ENCODE measurements at regions not wholly inside any gene's neighbourhood (a gene's known extent, or its start where the extent isn't known, plus 50 kb on each side); places are given as distances from the start of the nearest gene placed in this dataset.

GRCh38 chr11:70921804-70922203 is 330.6 kb downstream of the SHANK2 start:
- H3K4me3 ChIP-seq (ENCODE audit: low read depth, low read length): no peak overlapping the region
- DNase-seq (ENCODE audit: low read depth): no peak
- TF ChIP-seq CTCF (IDR thresholded peaks at IDR 0.05; ENCODE audit: low read depth, low read length) (no peak), POLR2A (IDR thresholded peaks at IDR 0.05; ENCODE audit: extremely low read depth, insufficient read length) (no peak), MAX (IDR thresholded peaks at IDR 0.05; ENCODE audit: low read depth, low read length) (no peak), MYC (IDR thresholded peaks at IDR 0.05; ENCODE audit: low read depth, low read length) (no peak)

GRCh38 chr11:70924108-70924507 is 328.3 kb downstream of the SHANK2 start:
- TF ChIP-seq CTCF (IDR thresholded peaks at IDR 0.05; ENCODE audit: low read depth, low read length) (no peak), MYC (IDR thresholded peaks at IDR 0.05; ENCODE audit: low read depth, low read length) (no peak), MAX (IDR thresholded peaks at IDR 0.05; ENCODE audit: low read depth, low read length) (no peak), POLR2A (IDR thresholded peaks at IDR 0.05; ENCODE audit: extremely low read depth, insufficient read length) (no peak)
- DNase-seq (ENCODE audit: low read depth): no peak
- H3K4me3 ChIP-seq (ENCODE audit: low read depth, low read length): no peak overlapping the region

- no peak for DNase-seq (ENCODE audit: low read depth)
- TF ChIP-seq CTCF (IDR thresholded peaks at IDR 0.05; ENCODE audit: low read depth, low read length) (no peak), POLR2A (IDR thresholded peaks at IDR 0.05; ENCODE audit: extremely low read depth, insufficient read length) (no peak), MAX (IDR thresholded peaks at IDR 0.05; ENCODE audit: low read depth, low read length) (no peak), MYC (IDR thresholded peaks at IDR 0.05; ENCODE audit: low read depth, low read length) (no peak)
- no peak overlapping the region for H3K4me3 ChIP-seq (ENCODE audit: low read depth, low read length)
These were observed 327.1 kb downstream of the SHANK2 start for GRCh38 chr11:70925238-70925637.

GRCh38 chr11:70926543-70927201 is 325.7 kb downstream of the SHANK2 start:
- no peak for DNase-seq (ENCODE audit: low read depth)
- no peak overlapping the region for H3K4me3 ChIP-seq (ENCODE audit: low read depth, low read length)
- no peak for TF ChIP-seq MYC (IDR thresholded peaks at IDR 0.05; ENCODE audit: low read depth, low read length)
- TF ChIP-seq CTCF (IDR thresholded peaks at IDR 0.05; ENCODE audit: low read depth, low read length): no peak
- TF ChIP-seq POLR2A (IDR thresholded peaks at IDR 0.05; ENCODE audit: extremely low read depth, insufficient read length): no peak
- TF ChIP-seq MAX (IDR thresholded peaks at IDR 0.05; ENCODE audit: low read depth, low read length): no peak

GRCh38 chr11:70928854-70929598 is 323.4 kb downstream of the SHANK2 start:
- no peak for DNase-seq (ENCODE audit: low read depth)
- no peak for TF ChIP-seq POLR2A (IDR thresholded peaks at IDR 0.05; ENCODE audit: extremely low read depth, insufficient read length)
- TF ChIP-seq CTCF (IDR thresholded peaks at IDR 0.05; ENCODE audit: low read depth, low read length): no peak
- TF ChIP-seq MYC (IDR thresholded peaks at IDR 0.05; ENCODE audit: low read depth, low read length): no peak
- TF ChIP-seq MAX (IDR thresholded peaks at IDR 0.05; ENCODE audit: low read depth, low read length): no peak
- no peak overlapping the region for H3K4me3 ChIP-seq (ENCODE audit: low read depth, low read length)

Measured in NB4 (cell line).